ENCODE measurements at regions not wholly inside any gene's neighbourhood (a gene's known extent, or its start where the extent isn't known, plus 50 kb on each side); places are given as distances from the start of the nearest gene placed in this dataset.

GRCh38 chr14:22226381-22226780 lies 362.6 kb downstream of the DAD1 start:
- no peaks in the 10 kb centered on the region for H4K20me1 ChIP-seq (ENCODE audit: insufficient read depth)
- TF ChIP-seq EZH2phosphoT487 (IDR thresholded peaks at IDR 0.05; ENCODE audit: insufficient read depth, low read depth) (no peak), EZH2 (IDR thresholded peaks at IDR 0.05; ENCODE audit: insufficient read depth, poor library complexity, severe bottlenecking) (no peak)

GRCh38 chr14:22225516-22226140 lies 363.4 kb downstream of the DAD1 start:
- Histone ChIP-seq H2AFZ (no peak overlapping the region), H3K4me1 (ENCODE audit: insufficient read depth) (peaks cover 9% of the 10 kb centered on the region), H3K4me2 (ENCODE audit: unreplicated experiment) (peak overlapping the region; percentile 57), H3K27me3 (replicated peaks; ENCODE audit: insufficient read depth) (peaks cover 4% of the 10 kb centered on the region; the same call in 1 of the 2 replicates), H4K20me1 (ENCODE audit: insufficient read depth) (no peaks in the 10 kb centered on the region), H3K9me2 (ENCODE audit: insufficient read depth) (no peaks in the 10 kb centered on the region), H3K9me3 (ENCODE audit: low read depth) (no peaks in the 10 kb centered on the region), H3K4me3 (no peak overlapping the region), H3K36me3 (ENCODE audit: low read depth) (no peaks in the 10 kb centered on the region), H3F3A (ENCODE audit: insufficient read depth) (peaks cover 9% of the 10 kb centered on the region; the same call in 1 of the 2 replicates), H3K79me2 (ENCODE audit: insufficient read depth) (no peaks in the 10 kb centered on the region), H3K27ac (no peak overlapping the region), H3K9ac (no peak overlapping the region)
- in situ Hi-C loops (cut with MboI) = no loop called here
- DNase-seq = peak; percentile 39
- TF ChIP-seq EZH2 (IDR thresholded peaks at IDR 0.05; ENCODE audit: insufficient read depth, poor library complexity, severe bottlenecking) (no peak), EZH2phosphoT487 (IDR thresholded peaks at IDR 0.05; ENCODE audit: insufficient read depth, low read depth) (no peak)
- 11 to 15% methylated on average over 4 of the region's 4 CpGs for WGBS, 2 experiments (ENCODE audit: low coverage in 1 of 2, low lambda C conversion rate in 2 of 2, missing lambda C conversion rate in 2 of 2)

More at GRCh38 chr14:22226381-22226780, 362.6 kb downstream of the DAD1 start:
- no peaks in the 10 kb centered on the region for H3K36me3 ChIP-seq (ENCODE audit: low read depth)
- no peak overlapping the region for H3K4me2 ChIP-seq (ENCODE audit: unreplicated experiment)
- H3F3A ChIP-seq (ENCODE audit: insufficient read depth) = peaks cover 9% of the 10 kb centered on the region; the same call in 1 of the 2 replicates
- in situ Hi-C loops (cut with MboI) = no loop called here
- H3K9ac ChIP-seq = no peak overlapping the region
- peaks cover 4% of the 10 kb centered on the region; the same call in 1 of the 2 replicates for H3K27me3 ChIP-seq (replicated peaks; ENCODE audit: insufficient read depth)
- H3K9me3 ChIP-seq (ENCODE audit: low read depth) = no peaks in the 10 kb centered on the region
- no peak overlapping the region for H3K4me3 ChIP-seq
- no peaks in the 10 kb centered on the region for H3K79me2 ChIP-seq (ENCODE audit: insufficient read depth)
- H3K9me2 ChIP-seq (ENCODE audit: insufficient read depth) = no peaks in the 10 kb centered on the region
- H3K27ac ChIP-seq = no peak overlapping the region
- WGBS, 2 experiments (ENCODE audit: low coverage in 1 of 2, low lambda C conversion rate in 2 of 2, missing lambda C conversion rate in 2 of 2) = 57 to 61% methylated on average over 8 of the region's 8 CpGs
- peak; percentile 2 for DNase-seq
- H3K4me1 ChIP-seq (ENCODE audit: insufficient read depth) = peaks cover 9% of the 10 kb centered on the region
- H2AFZ ChIP-seq = no peak overlapping the region

- 1 to 2% methylated on average over 3 of the region's 3 CpGs for WGBS, 2 experiments (ENCODE audit: low coverage in 1 of 2, low lambda C conversion rate in 2 of 2, missing lambda C conversion rate in 2 of 2)
Measured at GRCh38 chr14:22221508-22221907, 367.5 kb downstream of the DAD1 start.

GRCh38 chr14:22220427-22220826 lies 368.6 kb downstream of the DAD1 start:
- H3K4me2 ChIP-seq (ENCODE audit: unreplicated experiment) = no peak overlapping the region
- DNase-seq = peak; percentile 10
- H3K9me3 ChIP-seq (ENCODE audit: low read depth) = no peaks in the 10 kb centered on the region
- H3K36me3 ChIP-seq (ENCODE audit: low read depth) = no peaks in the 10 kb centered on the region
- no peak overlapping the region for H3K27ac ChIP-seq
- peaks cover 2% of the 10 kb centered on the region; the same call in 1 of the 2 replicates for H3F3A ChIP-seq (ENCODE audit: insufficient read depth)
- no peaks in the 10 kb centered on the region for H4K20me1 ChIP-seq (ENCODE audit: insufficient read depth)
- H3K4me3 ChIP-seq = no peak overlapping the region
- H3K4me1 ChIP-seq (ENCODE audit: insufficient read depth) = peaks cover 2% of the 10 kb centered on the region
- H2AFZ ChIP-seq = no peak overlapping the region
- no peak for TF ChIP-seq EZH2phosphoT487 (IDR thresholded peaks at IDR 0.05; ENCODE audit: insufficient read depth, low read depth)
- TF ChIP-seq EZH2 (IDR thresholded peaks at IDR 0.05; ENCODE audit: insufficient read depth, poor library complexity, severe bottlenecking) = no peak
- no peaks in the 10 kb centered on the region for H3K79me2 ChIP-seq (ENCODE audit: insufficient read depth)
- no peaks in the 10 kb centered on the region for H3K9me2 ChIP-seq (ENCODE audit: insufficient read depth)
- no peaks in the 10 kb centered on the region for H3K27me3 ChIP-seq (replicated peaks; ENCODE audit: insufficient read depth)
- H3K9ac ChIP-seq = no peak overlapping the region
- in situ Hi-C loops (cut with MboI) = no loop called here
- 0% methylated on average over 1 of the region's 1 CpG for WGBS, 2 experiments (ENCODE audit: low coverage in 1 of 2, low lambda C conversion rate in 2 of 2, missing lambda C conversion rate in 2 of 2)

More at GRCh38 chr14:22221508-22221907, 367.5 kb downstream of the DAD1 start:
- Histone ChIP-seq H4K20me1 (ENCODE audit: insufficient read depth) (no peaks in the 10 kb centered on the region), H3K9me2 (ENCODE audit: insufficient read depth) (no peaks in the 10 kb centered on the region), H3K9ac (no peak overlapping the region), H3K4me3 (no peak overlapping the region), H3F3A (ENCODE audit: insufficient read depth) (peaks cover 9% of the 10 kb centered on the region; the same call in 1 of the 2 replicates), H3K9me3 (ENCODE audit: low read depth) (no peaks in the 10 kb centered on the region), H2AFZ (no peak overlapping the region), H3K4me2 (ENCODE audit: unreplicated experiment) (no peak overlapping the region), H3K4me1 (ENCODE audit: insufficient read depth) (peaks cover 9% of the 10 kb centered on the region), H3K27me3 (replicated peaks; ENCODE audit: insufficient read depth) (no peaks in the 10 kb centered on the region), H3K27ac (no peak overlapping the region), H3K36me3 (ENCODE audit: low read depth) (no peaks in the 10 kb centered on the region), H3K79me2 (ENCODE audit: insufficient read depth) (no peaks in the 10 kb centered on the region)
- TF ChIP-seq EZH2phosphoT487 (IDR thresholded peaks at IDR 0.05; ENCODE audit: insufficient read depth, low read depth) (no peak), EZH2 (IDR thresholded peaks at IDR 0.05; ENCODE audit: insufficient read depth, poor library complexity, severe bottlenecking) (no peak)
- DNase-seq = peak; percentile 44
- in situ Hi-C loops (cut with MboI) = no loop called here

All from GM23248 (cell line).